GM18951 (cell line): ENCODE measurements at regions not wholly inside any gene's neighbourhood (a gene's known extent, or its start where the extent isn't known, plus 50 kb on each side); places are given as distances from the start of the nearest gene placed in this dataset.

ENCODE experiments used
- POLR2A ChIP-seq: IDR thresholded peaks from 4 replicates; pipeline ENCODE4 v1.6.1; 2011; ENCODE audit warnings: mild to moderate bottlenecking; ENCODE audit not compliant: insufficient read length, insufficient read depth; ENCODE audit errors: extremely low read depth
- in situ Hi-C: fragments of 300-500 bp; cut with MboI; formaldehyde crosslinking; loops from one replicate; pipeline ENCODE4 v1.12.0; 2022; ENCODE audit warnings: low sequenced_read_pairs, mixed read lengths, inconsistent platforms; ENCODE audit not compliant: unreplicated experiment

GRCh38 chr7:25862261-25863004 lies 289.6 kb upstream of the NFE2L3 start:
- no peak for TF ChIP-seq POLR2A
- in situ Hi-C loops = loop anchor here (25.0 kb wide), 1 partner anchor 600 kb away; no protein-coding TSS in a partner anchor

GRCh38 chr7:25863005-25863728 lies 288.8 kb upstream of the NFE2L3 start:
- TF ChIP-seq POLR2A = no peak
- in situ Hi-C loops = loop anchor here (25.0 kb wide), 1 partner anchor 601 kb away; no protein-coding TSS in a partner anchor

- TF ChIP-seq POLR2A = no peak
- in situ Hi-C loops = loop anchor here (25.0 kb wide), 1 partner anchor 601 kb away; no protein-coding TSS in a partner anchor
These were observed 288.3 kb upstream of the NFE2L3 start for GRCh38 chr7:25863729-25864110.

GRCh38 chr7:25864511-25864910 lies 287.5 kb upstream of the NFE2L3 start:
- in situ Hi-C loops = loop anchor here (25.0 kb wide), 1 partner anchor 602 kb away; no protein-coding TSS in a partner anchor
- no peak for TF ChIP-seq POLR2A

GRCh38 chr7:25864943-25865751 lies 286.9 kb upstream of the NFE2L3 start:
- in situ Hi-C loops = loop anchor here (25.0 kb wide), 1 partner anchor 603 kb away; no protein-coding TSS in a partner anchor
- no peak for TF ChIP-seq POLR2A

- in situ Hi-C loops = loop anchor here (25.0 kb wide), 1 partner anchor 606 kb away; no protein-coding TSS in a partner anchor
These were observed 283.5 kb upstream of the NFE2L3 start for GRCh38 chr7:25868509-25868908.

GRCh38 chr7:25870574-25870973 lies 281.4 kb upstream of the NFE2L3 start:
- in situ Hi-C loops = loop anchor here (25.0 kb wide), 1 partner anchor 608 kb away; no protein-coding TSS in a partner anchor
- no peak for TF ChIP-seq POLR2A

More at GRCh38 chr7:25868509-25868908, 283.5 kb upstream of the NFE2L3 start:
- no peak for TF ChIP-seq POLR2A

- in situ Hi-C loops = loop anchor here (25.0 kb wide), 2 partner anchors 611 to 786 kb away; no protein-coding TSS in a partner anchor
- TF ChIP-seq POLR2A = no peak
These were observed 275.9 kb upstream of the NFE2L3 start for GRCh38 chr7:25876092-25876491.

GRCh38 chr7:25877802-25878789 lies 273.9 kb upstream of the NFE2L3 start:
- in situ Hi-C loops = loop anchor here (25.0 kb wide), 2 partner anchors 609 to 784 kb away; no protein-coding TSS in a partner anchor
- TF ChIP-seq POLR2A = no peak

GRCh38 chr7:25879799-25880198 lies 272.2 kb upstream of the NFE2L3 start:
- TF ChIP-seq POLR2A = no peak
- in situ Hi-C loops = loop anchor here (25.0 kb wide), 2 partner anchors 608 to 783 kb away; no protein-coding TSS in a partner anchor

GRCh38 chr7:25881317-25882037 lies 270.5 kb upstream of the NFE2L3 start:
- in situ Hi-C loops = loop anchor here (25.0 kb wide), 2 partner anchors 606 to 781 kb away; no protein-coding TSS in a partner anchor
- TF ChIP-seq POLR2A = no peak

GRCh38 chr7:25882151-25882773 lies 269.7 kb upstream of the NFE2L3 start:
- no peak for TF ChIP-seq POLR2A
- in situ Hi-C loops = loop anchor here (25.0 kb wide), 2 partner anchors 605 to 780 kb away; no protein-coding TSS in a partner anchor
